HG02798 (cell line): ENCODE measurements at regions not wholly inside any gene's neighbourhood (a gene's known extent, or its start where the extent isn't known, plus 50 kb on each side); places are given as distances from the start of the nearest gene placed in this dataset.

Experiments
- ATAC-seq: cut with Tn5 transposase; IDR thresholded peaks from one replicate; pipeline ENCODE4 v1.9.1; 2021; ENCODE audit warnings: mild to moderate bottlenecking; ENCODE audit not compliant: unreplicated experiment, poor library complexity

- no peak for ATAC-seq
Observed at GRCh38 chr7:119341822-119342221, 931.2 kb upstream of the KCND2 start.

GRCh38 chr7:119343289-119343688, 929.7 kb upstream of the KCND2 start:
- ATAC-seq, result no peak

- ATAC-seq, result no peak
Observed at GRCh38 chr7:119344466-119344865, 928.5 kb upstream of the KCND2 start.

GRCh38 chr7:119348491-119348890, 924.5 kb upstream of the KCND2 start:
- no peak for ATAC-seq

GRCh38 chr7:119350334-119350733, 922.6 kb upstream of the KCND2 start:
- ATAC-seq, result no peak

- no peak for ATAC-seq
Observed at GRCh38 chr7:119351320-119351719, 921.7 kb upstream of the KCND2 start.

GRCh38 chr7:119374436-119374835, 898.5 kb upstream of the KCND2 start:
- no peak for ATAC-seq

- ATAC-seq, result no peak
Observed at GRCh38 chr7:119377861-119378260, 895.1 kb upstream of the KCND2 start.

- ATAC-seq, result no peak
Observed at GRCh38 chr7:119382726-119383125, 890.2 kb upstream of the KCND2 start.

GRCh38 chr7:119395024-119395423, 878.0 kb upstream of the KCND2 start:
- no peak for ATAC-seq

GRCh38 chr7:119397156-119397555, 875.8 kb upstream of the KCND2 start:
- ATAC-seq, result peak; percentile 88

- ATAC-seq, result no peak
Observed at GRCh38 chr7:119408596-119408995, 864.4 kb upstream of the KCND2 start.

- ATAC-seq, result no peak
Observed at GRCh38 chr7:119413314-119413805, 859.6 kb upstream of the KCND2 start.

GRCh38 chr7:119415682-119416081, 857.3 kb upstream of the KCND2 start:
- ATAC-seq, result no peak

GRCh38 chr7:119421657-119422056, 851.3 kb upstream of the KCND2 start:
- no peak for ATAC-seq

GRCh38 chr7:119436882-119437281, 836.1 kb upstream of the KCND2 start:
- ATAC-seq, result peak; percentile 40

GRCh38 chr7:119438315-119438714, 834.7 kb upstream of the KCND2 start:
- ATAC-seq, result no peak

- ATAC-seq, result no peak
Observed at GRCh38 chr7:119439192-119439591, 833.8 kb upstream of the KCND2 start.

GRCh38 chr7:119452401-119452800, 820.6 kb upstream of the KCND2 start:
- ATAC-seq, result no peak

- no peak for ATAC-seq
Observed at GRCh38 chr7:119465798-119466305, 807.1 kb upstream of the KCND2 start.

GRCh38 chr7:119472408-119473038, 800.5 kb upstream of the KCND2 start:
- no peak for ATAC-seq

GRCh38 chr7:119482209-119482608, 790.8 kb upstream of the KCND2 start:
- peak; percentile 96 for ATAC-seq
